Fibroblast of the aortic adventitia (primary cell): ENCODE measurements at regions not wholly inside any gene's neighbourhood (a gene's known extent, or its start where the extent isn't known, plus 50 kb on each side); places are given as distances from the start of the nearest gene placed in this dataset.

Source experiments
- DNase-seq: peaks from one replicate; pipeline ENCODE4 v3.0.0-alpha.2; 2010; ENCODE audit warnings: low read depth
- H3K4me3 ChIP-seq: 2 replicates; pipeline ENCODE4 v1.5.1; 2011; ENCODE audit warnings: low read depth, mild to moderate bottlenecking, control low read depth, low read length, moderate library complexity
- CTCF ChIP-seq: IDR thresholded peaks from 2 replicates; pipeline ENCODE4 v1.5.1; 2011; ENCODE audit warnings: mild to moderate bottlenecking, low read length, control low read depth, inconsistent platforms; ENCODE audit not compliant: insufficient read depth

DNA sequence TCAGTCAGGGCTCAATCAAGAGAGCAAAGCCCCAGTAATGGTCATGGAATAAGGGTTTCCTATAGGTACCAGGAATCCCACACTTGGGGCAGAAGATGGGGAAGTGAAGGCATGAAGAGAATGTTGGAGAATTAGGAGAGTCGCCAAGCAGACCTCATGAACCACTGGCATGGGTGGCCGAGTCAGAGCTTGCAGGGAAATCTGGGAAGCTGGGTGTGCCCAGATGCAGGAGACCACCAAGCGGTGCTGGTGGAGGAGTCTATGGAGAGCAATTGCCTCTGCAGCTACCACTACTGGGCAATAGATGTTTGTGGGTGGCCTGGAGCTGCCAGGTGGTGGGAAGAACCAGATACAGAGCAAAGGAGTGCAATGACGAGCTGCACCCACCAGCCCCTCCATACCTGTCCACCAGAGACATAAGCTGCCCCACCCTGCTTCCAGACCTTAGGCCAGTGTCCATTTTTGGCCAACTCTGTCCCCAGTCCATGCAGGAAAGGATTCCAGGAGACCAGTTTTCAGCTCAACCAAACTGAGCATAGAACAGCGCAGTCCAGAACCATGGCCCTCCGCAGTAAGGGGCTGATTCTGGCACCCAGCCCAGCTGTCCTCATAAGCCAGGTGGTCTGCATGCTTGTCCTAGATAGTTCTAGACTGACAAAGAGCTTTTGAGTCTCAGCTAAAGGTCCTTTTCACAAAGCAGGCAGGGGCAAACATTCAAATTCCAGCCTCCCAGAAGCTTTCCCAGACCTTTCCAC is 323.9 kb downstream of the GADD45G start:
- DNase-seq = no peak
- H3K4me3 ChIP-seq = no peak overlapping the region
- TF ChIP-seq CTCF = no peak

DNA sequence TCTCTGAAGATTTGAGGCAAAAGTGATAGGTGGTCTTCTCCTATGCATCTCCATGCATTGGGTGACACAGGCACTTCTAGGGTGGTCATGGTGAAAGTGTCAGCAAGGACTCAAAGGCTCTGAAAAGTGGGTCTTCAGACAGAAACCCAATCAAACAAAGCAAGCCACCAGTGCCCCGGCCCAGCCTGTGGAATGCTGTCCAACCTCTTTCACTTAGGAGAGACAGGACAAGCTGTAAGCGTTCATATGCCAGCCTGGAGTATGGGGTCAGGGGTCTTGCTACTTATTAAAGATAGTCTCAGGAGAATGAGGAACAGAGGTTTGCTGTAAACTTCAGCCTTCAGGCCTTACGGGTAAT is 324.5 kb downstream of the GADD45G start:
- no peak for DNase-seq
- no peak overlapping the region for H3K4me3 ChIP-seq
- no peak for TF ChIP-seq CTCF

DNA sequence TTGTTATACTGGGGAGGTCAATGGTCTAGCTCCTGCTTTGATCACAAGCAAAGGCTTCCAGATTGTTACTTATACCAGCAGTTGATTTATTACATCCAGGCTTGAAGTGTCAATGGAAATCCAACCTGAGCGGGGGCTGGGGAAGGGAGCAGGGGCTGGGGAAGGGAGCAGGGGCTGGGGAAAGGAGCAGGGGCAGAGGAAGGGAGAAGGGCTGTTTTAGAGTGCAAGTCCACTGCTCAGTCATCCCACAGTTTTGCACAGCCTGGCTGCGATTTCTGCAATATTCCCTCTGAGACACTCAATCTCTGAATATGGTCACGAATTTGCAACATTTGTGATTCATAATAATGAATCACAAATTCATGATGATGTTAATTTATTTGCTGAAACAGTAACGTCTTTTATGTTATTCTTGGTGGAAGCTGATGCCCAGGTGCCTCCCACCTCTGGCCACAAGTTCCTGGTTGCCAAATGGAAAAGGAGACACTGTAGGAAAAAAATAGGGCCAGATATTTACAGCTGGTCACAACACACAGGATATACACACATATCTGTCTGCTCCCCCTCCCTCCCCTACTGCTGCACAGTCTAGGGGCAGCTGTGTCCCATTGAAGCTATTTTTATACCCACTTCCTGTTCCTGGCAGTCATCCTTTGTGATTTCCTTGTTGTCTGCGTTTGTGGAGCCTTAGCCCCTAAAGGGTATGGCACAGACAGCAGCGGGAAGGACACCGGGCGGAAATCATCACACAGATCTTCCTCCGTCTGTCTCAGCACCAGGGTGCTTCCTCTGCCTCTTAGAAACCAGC is 325.1 kb downstream of the GADD45G start:
- no peak for TF ChIP-seq CTCF
- DNase-seq = peak; percentile 23
- H3K4me3 ChIP-seq = no peak overlapping the region

DNA sequence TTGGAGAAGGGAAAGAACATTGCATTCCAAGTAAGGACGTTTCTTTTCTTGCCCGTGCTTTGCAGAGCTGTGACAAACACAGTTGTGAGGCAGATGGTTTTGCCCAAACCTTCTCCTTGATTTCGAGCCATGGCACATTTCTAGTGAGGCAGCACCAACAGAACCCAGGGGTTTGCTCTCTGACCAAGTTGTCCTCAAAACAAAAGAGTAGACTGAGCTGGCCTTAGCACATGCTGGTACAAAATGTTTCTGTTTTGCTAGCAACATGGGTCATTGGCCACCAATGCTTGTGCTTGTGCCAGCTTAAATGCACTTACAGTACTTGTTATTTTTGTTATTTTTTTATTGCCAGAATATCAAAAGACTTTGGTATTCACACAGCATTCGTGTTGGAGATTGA is 328.8 kb downstream of the GADD45G start:
- TF ChIP-seq CTCF = no peak
- H3K4me3 ChIP-seq = no peak overlapping the region
- no peak for DNase-seq

- H3K4me3 ChIP-seq = no peak overlapping the region
- TF ChIP-seq CTCF = no peak
- no peak for DNase-seq
These were observed 330.3 kb downstream of the GADD45G start for GRCh38 chr9:89935115-89935514.

- no peak for TF ChIP-seq CTCF
- H3K4me3 ChIP-seq = no peak overlapping the region
- DNase-seq = peak; percentile 7
These were observed 331.0 kb downstream of the GADD45G start for GRCh38 chr9:89935801-89936200.
